Hematopoietic multipotent progenitor cell treated with erythropoietin and hydrocortisone succinate and interleukin-3 and kit ligand, for 8 days (in vitro differentiated cells): ENCODE measurements at regions not wholly inside any gene's neighbourhood (a gene's known extent, or its start where the extent isn't known, plus 50 kb on each side); places are given as distances from the start of the nearest gene placed in this dataset.
"Not testable (repeated sequence)": the region's sequence is repeated elsewhere in the genome, so short reads cannot be mapped to it uniquely, and the experiment has no call there.

Experiments used
- DNase-seq: peaks from one replicate; pipeline ENCODE4 v3.0.0-alpha.2; 2015

DNA sequence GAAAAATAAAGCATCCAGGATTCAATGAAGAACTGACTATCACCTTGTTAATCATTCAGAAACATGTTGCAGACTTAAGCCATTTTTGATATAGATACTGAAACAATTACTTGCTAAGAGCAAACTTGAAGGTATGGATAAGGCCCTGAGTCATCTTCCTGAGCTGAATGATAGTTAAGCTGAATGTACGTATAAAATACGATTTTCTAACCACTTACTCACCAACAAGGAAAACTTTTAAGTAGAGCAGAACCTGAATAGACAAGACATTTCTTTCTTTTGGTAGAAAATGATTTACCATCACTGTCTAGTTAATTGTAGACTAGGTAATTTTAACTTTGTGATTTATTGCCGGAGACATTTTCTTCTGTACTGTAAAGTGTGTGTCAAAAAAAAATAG, 261.2 kb downstream of the RTP5 start:
- DNase-seq = not testable (repeated sequence)

DNA sequence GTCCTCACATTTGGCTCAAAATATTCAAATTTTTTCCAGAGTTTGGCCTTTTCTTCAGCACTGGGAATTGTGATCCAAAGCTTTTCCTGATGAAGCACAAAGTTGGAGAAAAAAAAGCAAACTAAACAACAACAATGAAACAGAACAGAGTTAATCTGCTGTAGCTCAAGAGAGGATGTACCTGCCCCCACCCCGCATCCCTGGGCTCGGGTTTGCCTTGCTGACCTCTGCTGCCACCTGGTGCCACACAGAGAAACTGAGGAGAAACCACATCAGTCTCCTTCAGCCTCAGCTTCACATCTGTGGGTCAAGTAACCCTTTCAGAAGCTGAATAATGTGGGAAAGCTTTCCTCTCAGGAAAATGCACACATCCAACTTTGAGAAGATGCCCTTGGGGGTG, 290.4 kb downstream of the RTP5 start:
- not testable (repeated sequence) for DNase-seq

DNA sequence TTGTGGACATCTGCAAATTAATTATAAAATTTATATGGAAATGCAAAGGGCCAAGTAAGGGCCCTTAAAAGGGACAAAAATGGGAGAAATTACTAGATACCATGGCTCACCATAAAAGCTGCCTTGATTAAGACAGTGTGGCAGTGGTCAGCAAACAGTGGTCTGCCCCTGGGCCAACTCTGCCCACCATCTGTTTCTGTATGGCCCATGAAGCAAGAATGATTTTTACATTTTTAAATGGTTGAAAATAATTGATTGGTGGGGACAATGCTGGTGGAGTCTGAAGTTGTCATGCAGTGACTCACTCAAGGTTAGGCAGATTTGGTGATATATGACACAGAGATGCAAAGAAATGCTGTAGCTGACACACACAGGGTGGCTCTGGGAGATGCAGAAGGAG, 295.6 kb downstream of the RTP5 start:
- DNase-seq = not testable (repeated sequence)

DNA sequence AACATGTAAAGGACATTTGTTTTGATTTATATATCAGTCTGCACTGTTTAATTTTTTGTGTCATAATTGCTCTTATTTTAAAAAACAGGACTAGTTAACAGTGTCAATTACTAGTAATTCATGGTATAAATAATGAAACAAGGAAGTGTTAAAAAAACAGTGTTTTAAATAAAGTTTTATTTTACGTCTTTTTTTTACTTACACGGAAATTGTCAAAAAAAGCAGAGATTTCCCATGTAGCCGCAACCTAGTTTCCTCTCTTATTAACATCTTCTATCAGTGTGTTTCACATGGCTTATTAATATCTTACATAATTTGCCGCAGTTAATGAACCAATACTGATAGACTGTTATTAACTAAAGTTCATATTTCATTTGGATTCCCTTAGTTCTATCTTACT, 301.8 kb downstream of the RTP5 start:
- not testable (repeated sequence) for DNase-seq
